GM18951 (cell line): ENCODE measurements at regions not wholly inside any gene's neighbourhood (a gene's known extent, or its start where the extent isn't known, plus 50 kb on each side); places are given as distances from the start of the nearest gene placed in this dataset.
"Not testable (repeated sequence)": the region's sequence is repeated elsewhere in the genome, so short reads cannot be mapped to it uniquely, and the experiment has no call there.

Source experiments
- in situ Hi-C: fragments of 300-500 bp; cut with MboI; formaldehyde crosslinking; loops from one replicate; pipeline ENCODE4 v1.12.0; 2022; ENCODE audit warnings: low sequenced_read_pairs, mixed read lengths, inconsistent platforms; ENCODE audit not compliant: unreplicated experiment

DNA sequence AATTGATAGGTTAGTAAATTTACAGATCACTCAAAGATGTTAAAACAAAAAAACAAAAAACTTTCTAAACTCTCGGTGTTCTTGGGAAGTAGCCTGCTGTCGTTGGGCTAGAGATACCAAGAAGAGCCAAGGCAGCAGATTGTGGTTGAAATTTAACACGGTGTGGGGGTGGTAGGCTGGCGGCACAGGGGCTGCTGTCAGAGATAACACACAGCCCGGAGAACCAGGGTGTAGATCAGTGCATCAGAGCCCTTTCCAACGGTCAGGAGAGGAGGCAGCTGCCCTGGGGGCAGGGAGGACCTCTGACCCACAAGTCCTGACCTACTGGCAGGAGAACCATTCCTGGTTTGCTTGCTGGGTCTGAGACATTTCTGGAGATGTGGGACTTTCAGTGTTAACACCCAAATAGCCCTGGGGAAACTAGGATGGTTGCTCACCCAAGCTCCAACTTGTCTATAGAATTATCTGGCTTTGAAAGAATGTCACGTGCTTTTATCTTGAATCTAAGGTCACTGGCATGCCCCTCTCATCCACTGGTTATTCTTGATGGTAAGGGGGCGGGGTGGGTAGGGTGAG, 205.2 kb upstream of the PLGLB2 start:
- in situ Hi-C loops: not testable (repeated sequence)

DNA sequence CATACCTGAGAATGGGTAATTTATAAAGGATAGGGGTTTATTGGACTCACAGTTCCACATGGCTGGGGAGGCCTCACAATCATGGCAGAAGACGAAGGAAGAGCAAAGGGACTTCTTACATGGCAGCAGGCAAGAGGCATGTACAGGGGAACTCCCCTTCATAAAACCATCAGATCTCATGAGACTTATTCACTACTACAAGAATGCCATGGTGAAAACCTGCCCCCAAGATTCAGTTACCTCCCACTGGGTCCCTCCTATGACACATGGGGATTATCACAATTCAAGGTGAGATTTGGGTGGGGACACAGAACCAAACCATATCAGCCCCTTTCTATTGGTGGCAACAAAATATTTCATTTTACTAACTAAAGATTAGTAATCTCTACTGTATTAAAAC, 204.1 kb upstream of the PLGLB2 start:
- in situ Hi-C loops: not testable (repeated sequence)

DNA sequence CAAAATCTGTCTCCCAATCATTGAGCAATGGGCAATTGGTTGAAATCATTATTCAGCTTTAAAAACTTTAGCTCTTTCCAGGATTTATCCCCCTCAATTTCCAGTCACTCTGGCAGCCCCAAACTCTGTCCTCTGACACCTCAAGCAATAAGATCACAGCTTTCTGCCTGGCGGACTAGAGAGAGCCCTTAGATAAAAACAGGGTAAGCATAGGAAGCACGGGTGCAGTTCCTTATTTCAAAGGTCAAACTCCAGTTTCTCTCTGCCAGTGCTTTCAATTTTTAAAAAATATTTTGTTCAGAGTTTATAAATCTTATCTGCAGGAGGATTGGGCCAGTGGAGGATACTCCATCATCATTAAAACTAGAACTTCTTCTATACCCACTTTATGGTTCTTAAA, 200.8 kb upstream of the PLGLB2 start:
- in situ Hi-C loops: not testable (repeated sequence)

GRCh38 chr2:87547966-87548365, 199.9 kb upstream of the PLGLB2 start:
- in situ Hi-C loops: not testable (repeated sequence)

- in situ Hi-C loops: not testable (repeated sequence)
Observed at GRCh38 chr2:87548681-87549536, 199.0 kb upstream of the PLGLB2 start.

- in situ Hi-C loops: not testable (repeated sequence)
Observed at GRCh38 chr2:87549561-87550202, 198.2 kb upstream of the PLGLB2 start.

- in situ Hi-C loops: not testable (repeated sequence)
Observed at GRCh38 chr2:87554678-87555077, 193.2 kb upstream of the PLGLB2 start.

GRCh38 chr2:87555082-87555481, 192.8 kb upstream of the PLGLB2 start:
- in situ Hi-C loops: not testable (repeated sequence)

GRCh38 chr2:87559001-87559400, 188.9 kb upstream of the PLGLB2 start:
- in situ Hi-C loops: not testable (repeated sequence)

DNA sequence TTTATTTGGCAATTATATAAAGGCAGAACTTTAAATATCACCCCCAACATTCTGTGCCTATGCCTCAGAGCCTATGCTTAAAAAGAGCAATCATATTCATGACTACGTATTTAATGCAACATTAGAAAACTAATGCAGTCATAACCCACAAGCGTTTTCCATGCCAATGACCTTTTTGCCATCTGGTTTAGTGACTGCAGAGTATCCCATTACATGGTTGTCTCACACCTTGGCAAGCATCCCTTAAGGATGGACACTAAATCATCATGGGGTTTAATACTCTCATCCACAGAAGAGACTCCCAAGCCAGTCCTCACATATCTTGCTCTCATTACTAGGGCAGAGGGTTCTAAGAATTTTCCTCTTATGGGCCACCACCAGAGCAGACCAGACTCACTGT, 188.2 kb upstream of the PLGLB2 start:
- in situ Hi-C loops: not testable (repeated sequence)

DNA sequence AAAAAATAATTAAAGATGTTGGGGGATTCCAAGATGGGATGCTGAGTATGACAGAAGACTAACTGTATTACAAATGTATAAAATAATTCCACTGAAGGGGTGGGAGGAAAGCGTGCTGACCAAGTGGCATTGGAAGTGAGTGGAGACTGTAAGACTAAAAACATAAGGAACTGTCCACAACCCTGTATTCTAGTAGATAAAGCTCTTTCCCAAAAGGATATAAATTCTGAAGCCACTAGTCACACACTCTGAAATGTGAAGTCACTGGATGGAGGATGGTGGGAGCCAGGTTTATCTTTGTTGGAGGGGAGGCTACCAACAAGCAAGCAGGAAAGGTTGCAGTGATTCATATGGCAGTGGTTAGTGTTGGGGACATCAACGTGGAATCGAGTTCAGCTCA, 182.8 kb upstream of the PLGLB2 start:
- in situ Hi-C loops: not testable (repeated sequence)

DNA sequence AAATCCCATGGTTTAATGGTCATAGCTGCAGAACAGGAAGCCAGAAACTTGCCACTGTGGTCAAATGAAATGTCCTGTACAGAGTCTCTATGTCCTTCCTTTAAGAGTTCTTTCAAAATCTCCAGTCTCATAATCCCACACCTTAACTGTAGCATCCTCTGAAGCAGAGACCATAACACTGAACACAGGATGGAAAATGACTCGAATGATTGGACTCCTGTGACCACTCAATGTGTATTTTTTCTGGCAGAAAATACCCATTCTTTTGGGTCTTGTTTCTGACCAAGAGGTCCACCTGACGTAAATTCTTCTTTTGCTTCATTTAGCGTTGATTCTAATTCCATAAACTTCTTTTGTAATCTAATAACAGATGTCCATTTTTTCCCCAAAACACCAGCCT, 181.4 kb upstream of the PLGLB2 start:
- in situ Hi-C loops: not testable (repeated sequence)

DNA sequence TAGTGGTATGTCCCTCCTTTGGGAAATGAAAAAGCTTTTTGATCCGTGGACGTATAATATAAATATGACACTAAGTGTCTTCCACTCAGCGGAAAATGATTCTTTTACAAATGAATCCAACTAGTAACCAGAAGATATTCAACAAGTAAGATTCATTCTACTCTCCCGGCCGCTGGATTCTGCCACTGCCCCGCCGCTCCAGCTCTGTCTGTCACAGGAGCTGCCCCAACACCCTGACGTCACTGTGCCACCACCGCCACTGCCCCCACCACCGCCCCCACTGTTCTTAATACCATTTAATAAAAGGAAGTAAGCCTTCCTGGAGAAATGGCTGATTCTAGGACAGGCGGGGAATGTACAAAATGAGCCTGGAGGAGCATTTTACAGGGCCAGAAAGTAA, 180.8 kb upstream of the PLGLB2 start:
- in situ Hi-C loops: not testable (repeated sequence)

DNA sequence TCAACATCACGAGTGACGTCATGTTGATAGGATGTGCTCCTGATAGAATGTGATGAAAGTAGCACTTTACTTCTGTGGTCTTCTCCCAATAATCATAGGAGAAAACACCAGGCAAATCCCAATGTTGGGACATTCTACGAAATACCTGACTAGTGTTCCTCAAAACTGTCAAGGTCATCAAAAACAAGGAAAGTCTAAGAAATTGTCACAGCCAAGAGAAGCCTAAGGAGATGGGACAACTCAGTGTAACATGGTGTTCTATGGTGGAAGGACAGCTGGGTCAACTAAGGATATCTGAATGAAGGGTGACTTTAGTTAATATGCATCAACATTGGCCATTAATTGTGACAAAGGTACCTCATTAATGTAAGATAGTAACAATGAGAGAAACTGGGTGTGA, 180.0 kb upstream of the PLGLB2 start:
- in situ Hi-C loops: not testable (repeated sequence)

- in situ Hi-C loops: not testable (repeated sequence)
Observed at GRCh38 chr2:87568554-87569278, 179.2 kb upstream of the PLGLB2 start.

DNA sequence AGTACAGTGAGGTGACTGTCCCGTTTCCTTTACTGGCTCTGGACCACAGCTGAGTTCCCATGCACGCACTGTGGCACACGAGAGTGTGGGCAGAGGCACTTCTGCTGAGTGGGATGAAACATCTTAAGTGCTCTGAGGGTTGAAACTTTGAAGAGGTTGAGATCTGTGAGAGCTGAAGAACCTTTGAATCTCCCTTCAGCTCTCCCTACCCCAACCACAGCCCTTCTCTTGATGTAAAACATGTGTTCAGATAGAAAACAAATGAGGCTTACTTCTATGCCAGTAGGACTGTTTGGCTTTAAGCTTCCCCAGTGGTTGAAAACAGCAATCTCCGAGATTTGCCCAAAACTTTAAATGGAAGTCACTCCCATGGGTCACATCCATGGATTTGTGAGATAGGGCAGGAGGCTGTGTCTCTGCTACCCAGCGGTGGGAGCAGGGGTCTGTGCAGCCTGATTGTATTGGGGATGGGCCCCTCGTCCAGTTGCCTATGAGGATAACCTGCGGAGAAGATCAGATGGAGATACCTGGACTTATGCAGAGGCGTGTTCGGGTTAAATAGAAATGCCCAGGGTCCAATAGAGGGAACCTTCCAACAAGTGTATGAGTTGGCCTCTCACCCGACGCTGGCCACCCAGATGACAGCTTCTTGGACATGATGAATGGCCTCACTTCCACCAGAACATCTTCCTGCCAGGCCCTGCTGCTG, 178.0 kb upstream of the PLGLB2 start:
- in situ Hi-C loops: not testable (repeated sequence)

DNA sequence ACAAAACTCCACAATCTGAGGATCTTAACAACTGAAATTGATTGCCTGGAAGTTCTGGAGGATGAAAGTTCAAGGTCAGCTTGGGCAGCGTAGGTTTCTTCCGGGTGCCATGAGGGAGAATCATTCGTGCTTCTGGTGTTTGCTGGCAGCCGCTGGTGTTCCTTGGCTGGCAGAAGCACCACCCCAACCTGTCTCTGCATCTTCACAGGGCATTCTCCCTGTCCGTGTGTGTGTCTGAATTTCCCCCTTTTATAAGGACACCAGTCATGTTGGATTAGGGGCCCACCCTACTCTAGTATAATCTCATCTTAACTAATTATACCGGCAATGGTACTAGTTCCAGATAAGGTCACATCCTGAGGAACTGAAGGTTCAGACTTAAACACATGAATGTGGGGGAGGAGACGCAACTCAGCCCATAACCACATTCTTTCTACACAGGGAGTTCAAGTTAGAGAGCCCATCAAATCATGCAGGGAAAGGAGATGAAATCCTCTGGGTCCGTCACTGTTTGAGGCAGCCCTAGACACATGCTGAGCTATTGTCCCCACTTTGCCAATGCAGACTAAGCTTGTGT, 175.9 kb upstream of the PLGLB2 start:
- in situ Hi-C loops: not testable (repeated sequence)

GRCh38 chr2:87572906-87573305, 175.0 kb upstream of the PLGLB2 start:
- in situ Hi-C loops: not testable (repeated sequence)
